HL-60 (cell line): ENCODE measurements at regions not wholly inside any gene's neighbourhood (a gene's known extent, or its start where the extent isn't known, plus 50 kb on each side); places are given as distances from the start of the nearest gene placed in this dataset.

Experiments
- DNase-seq, 2 experiments: peaks; one replicate each; pipeline ENCODE4 v3.0.0-alpha.2; 2010 to 2020; ENCODE audit warnings: low read depth in 1 of 2, low spot score in 1 of 2
- H3K27ac ChIP-seq: fragments of 250-450 bp; sonication (Bioruptor Pico); replicated peaks from 2 replicates; pipeline ENCODE4 v1.5.1; 2020; ENCODE audit warnings: mild to moderate bottlenecking, moderate library complexity
- H3K27me3 ChIP-seq: fragments of 250-450 bp; sonication (Bioruptor Pico); 2 replicates; pipeline ENCODE4 v1.5.1; 2021; ENCODE audit warnings: mild to moderate bottlenecking, moderate library complexity; ENCODE audit not compliant: insufficient read depth, poor library complexity, severe bottlenecking
- H3K4me3 ChIP-seq: replicated peaks from 2 replicates; pipeline ENCODE4 v1.5.1; 2011; ENCODE audit warnings: mild to moderate bottlenecking, control low read depth, low read length; ENCODE audit not compliant: insufficient read depth
- GABPA ChIP-seq: IDR thresholded peaks from 2 replicates; pipeline ENCODE4 v1.6.1; 2012; ENCODE audit warnings: low read depth
- POLR2AphosphoS5 ChIP-seq: IDR thresholded peaks from 2 replicates; pipeline ENCODE4 v1.6.1; 2012; ENCODE audit warnings: low read depth
- REST ChIP-seq: IDR thresholded peaks from 2 replicates; pipeline ENCODE4 v1.6.1; 2012; ENCODE audit warnings: low read depth; ENCODE audit not compliant: insufficient replicate concordance
- SPI1 ChIP-seq: IDR thresholded peaks from 2 replicates; pipeline ENCODE4 v1.6.1; 2012; ENCODE audit warnings: low read depth, mild to moderate bottlenecking, borderline replicate concordance
- TF ChIP-seq, protein P1 (sequence below): IDR thresholded peaks from one replicate; pipeline ENCODE4 v1.5.1; 2011; ENCODE audit warnings: low read length, control low read depth, inconsistent platforms; ENCODE audit not compliant: insufficient read depth

DNA sequence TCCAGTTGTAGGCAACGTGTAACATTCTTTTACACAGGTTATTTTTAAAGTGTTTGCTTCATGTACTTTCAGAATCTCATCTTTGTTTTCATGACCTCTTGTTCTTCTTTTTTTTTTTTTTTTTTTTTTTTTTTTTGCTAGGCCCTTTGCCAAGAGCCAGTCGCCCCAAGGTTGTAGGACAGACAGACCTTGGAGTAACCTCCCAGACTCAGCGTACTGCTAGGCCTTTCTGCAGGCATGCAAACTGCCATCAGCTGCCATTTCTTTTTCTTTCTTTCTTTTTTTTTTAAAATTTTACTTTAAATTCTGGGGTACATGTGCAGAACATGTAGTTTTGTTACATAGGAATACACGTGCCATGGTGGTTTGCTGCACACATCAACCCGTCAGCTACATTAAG lies 452.3 kb upstream of the MDGA2 start:
- TF ChIP-seq SPI1, result no peak
- no peak for DNase-seq
- Histone ChIP-seq H3K4me3 (no peak overlapping the region), H3K27ac (no peak overlapping the region), H3K27me3 (no peaks in the 10 kb centered on the region)

- no peak for DNase-seq
- H3K4me3 ChIP-seq, result no peak overlapping the region
- TF ChIP-seq, protein P1, sequence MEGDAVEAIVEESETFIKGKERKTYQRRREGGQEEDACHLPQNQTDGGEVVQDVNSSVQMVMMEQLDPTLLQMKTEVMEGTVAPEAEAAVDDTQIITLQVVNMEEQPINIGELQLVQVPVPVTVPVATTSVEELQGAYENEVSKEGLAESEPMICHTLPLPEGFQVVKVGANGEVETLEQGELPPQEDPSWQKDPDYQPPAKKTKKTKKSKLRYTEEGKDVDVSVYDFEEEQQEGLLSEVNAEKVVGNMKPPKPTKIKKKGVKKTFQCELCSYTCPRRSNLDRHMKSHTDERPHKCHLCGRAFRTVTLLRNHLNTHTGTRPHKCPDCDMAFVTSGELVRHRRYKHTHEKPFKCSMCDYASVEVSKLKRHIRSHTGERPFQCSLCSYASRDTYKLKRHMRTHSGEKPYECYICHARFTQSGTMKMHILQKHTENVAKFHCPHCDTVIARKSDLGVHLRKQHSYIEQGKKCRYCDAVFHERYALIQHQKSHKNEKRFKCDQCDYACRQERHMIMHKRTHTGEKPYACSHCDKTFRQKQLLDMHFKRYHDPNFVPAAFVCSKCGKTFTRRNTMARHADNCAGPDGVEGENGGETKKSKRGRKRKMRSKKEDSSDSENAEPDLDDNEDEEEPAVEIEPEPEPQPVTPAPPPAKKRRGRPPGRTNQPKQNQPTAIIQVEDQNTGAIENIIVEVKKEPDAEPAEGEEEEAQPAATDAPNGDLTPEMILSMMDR, result no peak
- TF ChIP-seq SPI1 (no peak), POLR2AphosphoS5 (no peak), GABPA (no peak), REST (no peak)
- H3K27ac ChIP-seq, result no peak overlapping the region
- no peaks in the 10 kb centered on the region for H3K27me3 ChIP-seq
Observed at GRCh38 chr14:48125654-48126053, 450.2 kb upstream of the MDGA2 start.

DNA sequence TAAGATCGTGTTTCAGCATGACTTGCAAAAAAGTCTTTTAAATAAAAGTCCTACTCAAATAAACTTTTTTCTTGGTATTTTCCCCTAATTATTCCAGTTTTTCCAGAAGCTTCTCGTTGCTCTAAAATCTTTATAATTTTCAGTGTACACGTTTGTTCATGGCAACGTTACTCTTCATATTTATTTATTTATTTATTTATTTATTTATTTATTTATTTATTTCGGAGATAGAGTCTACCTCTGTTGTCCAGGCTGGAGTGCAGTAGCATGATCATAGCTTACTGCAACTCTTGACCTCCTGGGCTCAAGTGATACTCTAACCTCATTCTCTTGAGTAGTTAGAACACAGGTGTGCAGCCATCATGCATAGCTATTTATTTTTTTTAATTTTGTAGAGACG lies 438.3 kb upstream of the MDGA2 start:
- no peaks in the 10 kb centered on the region for H3K27me3 ChIP-seq
- DNase-seq, result no peak
- no peak overlapping the region for H3K4me3 ChIP-seq
- no peak overlapping the region for H3K27ac ChIP-seq
- TF ChIP-seq REST (no peak), GABPA (no peak), POLR2AphosphoS5 (no peak), SPI1 (no peak)
- TF ChIP-seq, protein P1, result no peak

DNA sequence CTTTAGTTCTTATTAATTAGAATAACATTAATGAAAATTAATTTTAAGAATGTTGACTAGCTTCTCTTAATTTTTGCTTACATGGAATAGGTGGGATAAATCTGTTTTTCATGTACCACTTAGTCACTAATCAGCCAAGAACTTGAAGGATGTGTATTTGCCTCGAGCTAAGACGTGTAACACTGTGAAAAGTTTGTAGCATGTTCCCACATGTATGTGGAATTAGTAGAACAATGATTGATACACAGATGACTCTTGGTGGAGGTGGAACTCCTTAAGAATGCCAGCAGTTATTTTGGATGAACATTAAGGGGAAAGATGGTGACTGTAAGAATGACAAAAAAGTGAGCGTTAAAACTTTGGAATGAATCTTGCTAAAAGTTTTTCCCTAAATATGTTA lies 435.7 kb upstream of the MDGA2 start:
- TF ChIP-seq POLR2AphosphoS5, result no peak
- TF ChIP-seq REST, result no peak
- TF ChIP-seq GABPA, result no peak
- TF ChIP-seq SPI1, result no peak
- TF ChIP-seq, protein P1, result no peak
- no peak overlapping the region for H3K4me3 ChIP-seq
- no peaks in the 10 kb centered on the region for H3K27me3 ChIP-seq
- no peak for DNase-seq
- H3K27ac ChIP-seq, result no peak overlapping the region
